ENCODE measurements at regions not wholly inside any gene's neighbourhood (a gene's known extent, or its start where the extent isn't known, plus 50 kb on each side); places are given as distances from the start of the nearest gene placed in this dataset.
"Not testable (repeated sequence)": the region's sequence is repeated elsewhere in the genome, so short reads cannot be mapped to it uniquely, and the experiment has no call there.

DNA sequence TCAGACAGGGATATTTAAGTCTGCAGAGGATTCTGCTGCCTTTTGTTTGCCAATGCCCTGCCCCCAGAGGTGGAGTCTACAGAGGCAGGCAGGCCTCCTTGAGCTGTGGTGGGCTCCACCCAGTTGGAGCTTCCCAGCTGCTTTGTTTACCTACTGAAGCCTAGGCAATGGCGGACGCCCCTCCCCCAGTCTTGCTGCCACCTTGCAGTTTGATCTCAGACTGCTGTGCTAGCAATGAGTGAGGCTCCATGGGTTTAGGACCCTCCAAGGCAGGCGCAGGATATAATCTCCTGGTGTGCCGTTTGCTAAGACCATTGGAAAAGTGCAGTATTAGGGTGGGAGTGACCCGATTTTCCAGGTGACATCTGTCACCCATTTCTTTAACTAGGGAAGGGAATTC is 132.7 kb downstream of the UNC93B1 start:
- not testable (repeated sequence) for TF ChIP-seq POLR2A, CTCF, EP300 (IDR thresholded peaks at IDR 0.05)
